SK-N-SH (cell line): ENCODE measurements at regions not wholly inside any gene's neighbourhood (a gene's known extent, or its start where the extent isn't known, plus 50 kb on each side); places are given as distances from the start of the nearest gene placed in this dataset.
A peak's percentile ranks its signal among the peaks of the same experiment; 100 is the strongest.

Experiments
- CTCF ChIA-PET: fragments of 300-600, 350-600 bp; formaldehyde crosslinking; extraction: SDS; loops from one replicate; lab custom pipeline; 2021; lab: Yijun Ruan, JAX
- POLR2A ChIA-PET: fragments of 350-600 bp; sonication (Branson Sonifier 250); formaldehyde crosslinking; extraction: SDS; loops from one replicate; lab custom pipeline; 2020; ENCODE audit warnings: antibody characterized with exemption, inconsistent platforms; lab: Yijun Ruan, JAX
- DNase-seq: peaks from one replicate; pipeline ENCODE4 v3.0.0; 2012
- H2AFZ ChIP-seq: fragments of 200-600 bp; sonication (generic); 2 replicates; pipeline ENCODE4 v1.8.1; 2016; ENCODE audit warnings: antibody characterized with exemption, mild to moderate bottlenecking, low read depth
- H3F3A ChIP-seq: fragments of 200-600 bp; sonication (generic); replicated peaks from 2 replicates; pipeline ENCODE3; 2016; ENCODE audit warnings: antibody characterized with exemption, mild to moderate bottlenecking; ENCODE audit not compliant: insufficient read depth
- H3K27ac ChIP-seq, 2 experiments: fragments of 200-500 bp in 1 of 2; fragments of 200-600 bp in 1 of 2; sonication (Bioruptor generic) in 1 of 2; sonication (generic), shearing (Covaris generic) in 1 of 2; 2 replicates each; pipeline versions ENCODE4 v1.5.1 to v1.6.1; 2014 to 2016; ENCODE audit warnings: low read depth in 2 of 2, inconsistent platforms in 1 of 2, low read length in 1 of 2, mild to moderate bottlenecking in 1 of 2, mixed read lengths in 1 of 2
- H3K27me3 ChIP-seq: fragments of 200-600 bp; sonication (generic), shearing (Covaris generic); 2 replicates; pipeline ENCODE4 v1.6.1; 2016; ENCODE audit warnings: mixed run types; ENCODE audit not compliant: insufficient read depth
- H3K36me3 ChIP-seq, 2 experiments: fragments of 200-500 bp in 1 of 2; fragments of 200-600 bp in 1 of 2; sonication (Bioruptor generic) in 1 of 2; sonication (generic) in 1 of 2; replicated peaks in 1 of 2; 2 replicates each; pipeline versions ENCODE3 to v1.5.1; 2014 to 2016; ENCODE audit warnings: low read length in 1 of 2, mild to moderate bottlenecking in 1 of 2; ENCODE audit not compliant: insufficient read depth in 2 of 2, control insufficient read depth in 1 of 2
- H3K4me1 ChIP-seq, 2 experiments: fragments of 200-500 bp in 1 of 2; fragments of 200-600 bp in 1 of 2; sonication (Bioruptor generic) in 1 of 2; sonication (generic), shearing (Covaris generic) in 1 of 2; 2 replicates each; pipeline versions ENCODE4 v1.5.1 to v1.6.1; 2014 to 2016; ENCODE audit warnings: low read depth in 1 of 2, low read length in 1 of 2, mixed run types in 1 of 2; ENCODE audit not compliant: insufficient read depth in 2 of 2, control insufficient read depth in 1 of 2
- H3K4me2 ChIP-seq: fragments of 200-600 bp; sonication (generic), shearing (Covaris generic); 2 replicates; pipeline ENCODE4 v1.6.1; 2017; ENCODE audit warnings: mixed run types
- H3K4me3 ChIP-seq, 2 experiments: fragments of 200-500 bp in 1 of 2; fragments of 200-600 bp in 1 of 2; sonication (Bioruptor generic) in 1 of 2; sonication (generic), shearing (Covaris generic) in 1 of 2; 2 replicates each; pipeline versions ENCODE4 v1.5.1 to v1.8.1; 2014 to 2016; ENCODE audit warnings: low read depth in 2 of 2, inconsistent platforms in 1 of 2, low read length in 1 of 2, mild to moderate bottlenecking in 1 of 2, mixed read lengths in 1 of 2, moderate library complexity in 1 of 2
- H3K79me2 ChIP-seq: fragments of 200-600 bp; sonication (generic); 2 replicates; pipeline ENCODE4 v1.8.1; 2017; ENCODE audit warnings: mild to moderate bottlenecking; ENCODE audit not compliant: insufficient read depth
- H3K9ac ChIP-seq: fragments of 200-600 bp; sonication (generic); 2 replicates; pipeline ENCODE4 v1.6.1; 2017; ENCODE audit warnings: mixed run types
- H3K9me2 ChIP-seq: fragments of 200-600 bp; sonication (generic); 2 replicates; pipeline ENCODE4 v1.6.1; 2017; ENCODE audit warnings: mixed run types
- H3K9me3 ChIP-seq: fragments of 200-600 bp; sonication (generic); 2 replicates; pipeline ENCODE4 v1.6.1; 2017; ENCODE audit warnings: mixed run types, mild to moderate bottlenecking, moderate library complexity
- H4K20me1 ChIP-seq: fragments of 200-600 bp; sonication (generic); 2 replicates; pipeline ENCODE4 v1.6.1; 2017; ENCODE audit warnings: mild to moderate bottlenecking, mixed run types; ENCODE audit not compliant: insufficient read depth
- CHD2 ChIP-seq: fragments of 150-350 bp; IDR thresholded peaks from 2 replicates; pipeline ENCODE4 v1.6.1; 2018; ENCODE audit warnings: low read length; ENCODE audit not compliant: partially characterized antibody
- ELF1 ChIP-seq: IDR thresholded peaks from 2 replicates; pipeline ENCODE4 v1.4.0; 2012
- FOSL2 ChIP-seq: IDR thresholded peaks from 2 replicates; pipeline ENCODE4 v1.4.0; 2012; ENCODE audit warnings: low read depth, mild to moderate bottlenecking, moderate library complexity, borderline replicate concordance
- GABPA ChIP-seq: IDR thresholded peaks from 2 replicates; pipeline ENCODE4 v1.4.0; 2012; ENCODE audit warnings: low read depth, mild to moderate bottlenecking
- GATA2 ChIP-seq: sonication (generic); formaldehyde crosslinking; IDR thresholded peaks from 2 replicates; pipeline ENCODE4 v1.5.0; 2020; ENCODE audit warnings: mild to moderate bottlenecking, missing genetic modification reagents
- JUND ChIP-seq: IDR thresholded peaks from 2 replicates; pipeline ENCODE4 v1.4.0; 2012
- MAX ChIP-seq: IDR thresholded peaks from 2 replicates; pipeline ENCODE4 v1.4.0; 2012; ENCODE audit warnings: low read depth
- MXI1 ChIP-seq: IDR thresholded peaks from 2 replicates; pipeline ENCODE4 v1.6.1; 2012; ENCODE audit warnings: mild to moderate bottlenecking, low read depth, low read length, improper control_type of control experiment
- POLR2AphosphoS5 ChIP-seq: IDR thresholded peaks from 2 replicates; pipeline ENCODE4 v1.6.1; 2012; ENCODE audit warnings: low read depth, low read length
- RAD21 ChIP-seq: IDR thresholded peaks from 2 replicates; pipeline ENCODE4 v1.6.1; 2012; ENCODE audit warnings: mild to moderate bottlenecking, low read length
- SIN3A ChIP-seq: IDR thresholded peaks from 2 replicates; pipeline ENCODE4 v1.6.1; 2012; ENCODE audit warnings: low read depth, mild to moderate bottlenecking, low read length, moderate library complexity, borderline replicate concordance
- SMC3 ChIP-seq: IDR thresholded peaks from 2 replicates; pipeline ENCODE4 v1.6.1; 2012; ENCODE audit warnings: low read depth, low read length, improper control_type of control experiment
- WGBS: methylation state at CpG from one replicate; pipeline ENCODE4 v1.1.6; 2017; ENCODE audit warnings: low lambda C conversion rate; 5-methylcytosine and 5-hydroxymethylcytosine counted together
- TF ChIP-seq, protein P1 (sequence below): fragments of 200-600 bp; sonication (generic); IDR thresholded peaks from 2 replicates; pipeline ENCODE4 v1.6.1; 2017; ENCODE audit warnings: antibody characterized with exemption, mild to moderate bottlenecking, moderate library complexity
- TF ChIP-seq, protein P2 (sequence below): IDR thresholded peaks from 2 replicates; pipeline ENCODE4 v1.4.0; 2012; ENCODE audit warnings: low read depth, borderline replicate concordance

- Histone ChIP-seq H3K79me2 (no peaks in the 10 kb centered on the region), H2AFZ (no peak overlapping the region), H3K4me3 (no peak overlapping the region), H3K9me2 (no peaks in the 10 kb centered on the region), H3K27me3 (no peaks in the 10 kb centered on the region), H3K4me2 (no peak overlapping the region), H3K27ac (no peak overlapping the region), H3K36me3 (no peaks in the 10 kb centered on the region), H3K9me3 (no peaks in the 10 kb centered on the region), H3F3A (no peaks in the 10 kb centered on the region), H4K20me1 (no peaks in the 10 kb centered on the region), H3K4me1 (no peaks in the 10 kb centered on the region; a peak in 1 of 4 replicates), H3K9ac (no peak overlapping the region)
- WGBS = 21% methylated on average over 7 of the region's 7 CpGs
- ChIA-PET CTCF (no interaction called here), POLR2A (no interaction called here)
- peak; percentile 5 for DNase-seq
- no peak for TF ChIP-seq JUND
- TF ChIP-seq GATA2 (CRISPR knock-in tag) = peak; percentile 75
- peak; percentile 30; the same call in 1 of the 2 replicates for TF ChIP-seq MXI1
Measured at GRCh38 chr11:83403691-83404389, 117.7 kb upstream of the CCDC90B start.

- no peak for TF ChIP-seq SIN3A
- TF ChIP-seq GATA2 (CRISPR knock-in tag) = no peak
- no peak for TF ChIP-seq ELF1
- TF ChIP-seq FOSL2 = no peak
- no peak for TF ChIP-seq POLR2AphosphoS5
- TF ChIP-seq, protein P1, sequence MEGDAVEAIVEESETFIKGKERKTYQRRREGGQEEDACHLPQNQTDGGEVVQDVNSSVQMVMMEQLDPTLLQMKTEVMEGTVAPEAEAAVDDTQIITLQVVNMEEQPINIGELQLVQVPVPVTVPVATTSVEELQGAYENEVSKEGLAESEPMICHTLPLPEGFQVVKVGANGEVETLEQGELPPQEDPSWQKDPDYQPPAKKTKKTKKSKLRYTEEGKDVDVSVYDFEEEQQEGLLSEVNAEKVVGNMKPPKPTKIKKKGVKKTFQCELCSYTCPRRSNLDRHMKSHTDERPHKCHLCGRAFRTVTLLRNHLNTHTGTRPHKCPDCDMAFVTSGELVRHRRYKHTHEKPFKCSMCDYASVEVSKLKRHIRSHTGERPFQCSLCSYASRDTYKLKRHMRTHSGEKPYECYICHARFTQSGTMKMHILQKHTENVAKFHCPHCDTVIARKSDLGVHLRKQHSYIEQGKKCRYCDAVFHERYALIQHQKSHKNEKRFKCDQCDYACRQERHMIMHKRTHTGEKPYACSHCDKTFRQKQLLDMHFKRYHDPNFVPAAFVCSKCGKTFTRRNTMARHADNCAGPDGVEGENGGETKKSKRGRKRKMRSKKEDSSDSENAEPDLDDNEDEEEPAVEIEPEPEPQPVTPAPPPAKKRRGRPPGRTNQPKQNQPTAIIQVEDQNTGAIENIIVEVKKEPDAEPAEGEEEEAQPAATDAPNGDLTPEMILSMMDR = no peak
- no peak for TF ChIP-seq MAX
- TF ChIP-seq, protein P2, sequence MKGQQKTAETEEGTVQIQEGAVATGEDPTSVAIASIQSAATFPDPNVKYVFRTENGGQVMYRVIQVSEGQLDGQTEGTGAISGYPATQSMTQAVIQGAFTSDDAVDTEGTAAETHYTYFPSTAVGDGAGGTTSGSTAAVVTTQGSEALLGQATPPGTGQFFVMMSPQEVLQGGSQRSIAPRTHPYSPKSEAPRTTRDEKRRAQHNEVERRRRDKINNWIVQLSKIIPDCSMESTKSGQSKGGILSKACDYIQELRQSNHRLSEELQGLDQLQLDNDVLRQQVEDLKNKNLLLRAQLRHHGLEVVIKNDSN = no peak
- TF ChIP-seq MXI1 = no peak
- TF ChIP-seq CHD2 = no peak
- no peak for TF ChIP-seq RAD21
- TF ChIP-seq SMC3 = no peak
- no peak for TF ChIP-seq GABPA
- no peaks in the 10 kb centered on the region; a peak in 1 of 4 replicates for H3K4me1 ChIP-seq
- no peaks in the 10 kb centered on the region for H3K79me2 ChIP-seq
- ChIA-PET CTCF (no interaction called here), POLR2A (no interaction called here)
- no peak overlapping the region for H3K27ac ChIP-seq
- no peak overlapping the region for H3K4me2 ChIP-seq
- DNase-seq = no peak
- H3K9me2 ChIP-seq = no peaks in the 10 kb centered on the region
- no peak overlapping the region for H3K9ac ChIP-seq
- no peak overlapping the region for H3K4me3 ChIP-seq
- H3K27me3 ChIP-seq = no peaks in the 10 kb centered on the region
- H3K9me3 ChIP-seq = no peaks in the 10 kb centered on the region
- H3F3A ChIP-seq = no peaks in the 10 kb centered on the region
- no peak overlapping the region for H2AFZ ChIP-seq
- no peaks in the 10 kb centered on the region for H4K20me1 ChIP-seq
- WGBS = 6% methylated on average over 1 of the region's 1 CpG
- H3K36me3 ChIP-seq = no peaks in the 10 kb centered on the region
Measured at GRCh38 chr11:83401506-83402225, 115.5 kb upstream of the CCDC90B start.
